B cell (primary cell): ENCODE measurements at regions not wholly inside any gene's neighbourhood (a gene's known extent, or its start where the extent isn't known, plus 50 kb on each side); places are given as distances from the start of the nearest gene placed in this dataset.

Experiments
- CTCF ChIP-seq: fragments of 200-600 bp; IDR thresholded peaks from one replicate; pipeline ENCODE4 v1.8.0; 2022; ENCODE audit warnings: antibody characterized with exemption, mild to moderate bottlenecking
- EZH2 ChIP-seq: IDR thresholded peaks from 2 replicates; pipeline ENCODE4 v1.6.1; 2012; ENCODE audit warnings: borderline replicate concordance, low read depth, mild to moderate bottlenecking, moderate library complexity, low read length; ENCODE audit not compliant: insufficient read depth, poor library complexity, severe bottlenecking

GRCh38 chr16:64445649-64446048, 676.2 kb downstream of the CDH11 start:
- TF ChIP-seq CTCF (no peak), EZH2 (no peak)
